ENCODE measurements at regions not wholly inside any gene's neighbourhood (a gene's known extent, or its start where the extent isn't known, plus 50 kb on each side); places are given as distances from the start of the nearest gene placed in this dataset.
A peak's percentile ranks its signal among the peaks of the same experiment; 100 is the strongest.

DNA sequence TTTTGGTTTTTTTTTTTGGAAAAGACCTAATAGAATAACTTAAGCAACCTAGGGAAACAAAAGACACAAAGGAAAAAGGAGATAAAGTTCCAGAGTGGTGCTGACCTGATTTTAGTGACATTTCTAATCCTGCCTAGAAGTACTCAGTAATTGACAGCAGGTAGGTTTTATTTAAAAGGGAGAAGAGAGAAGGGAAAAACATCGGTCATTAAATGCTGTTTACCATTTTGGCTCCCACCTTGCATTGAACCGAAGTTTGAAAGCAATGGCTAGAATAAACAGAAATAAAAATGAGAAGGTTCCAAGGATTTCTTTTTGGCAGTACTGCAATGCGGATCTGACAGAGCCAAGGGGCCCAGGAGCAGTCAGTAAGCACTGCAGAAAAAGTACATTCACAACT, 115.8 kb upstream of the MAOA start:
- no peak overlapping the region for H3K4me3 ChIP-seq (ENCODE audit: low read depth, low read length)
- no peak for DNase-seq (ENCODE audit: low read depth)
- TF ChIP-seq, protein P1, sequence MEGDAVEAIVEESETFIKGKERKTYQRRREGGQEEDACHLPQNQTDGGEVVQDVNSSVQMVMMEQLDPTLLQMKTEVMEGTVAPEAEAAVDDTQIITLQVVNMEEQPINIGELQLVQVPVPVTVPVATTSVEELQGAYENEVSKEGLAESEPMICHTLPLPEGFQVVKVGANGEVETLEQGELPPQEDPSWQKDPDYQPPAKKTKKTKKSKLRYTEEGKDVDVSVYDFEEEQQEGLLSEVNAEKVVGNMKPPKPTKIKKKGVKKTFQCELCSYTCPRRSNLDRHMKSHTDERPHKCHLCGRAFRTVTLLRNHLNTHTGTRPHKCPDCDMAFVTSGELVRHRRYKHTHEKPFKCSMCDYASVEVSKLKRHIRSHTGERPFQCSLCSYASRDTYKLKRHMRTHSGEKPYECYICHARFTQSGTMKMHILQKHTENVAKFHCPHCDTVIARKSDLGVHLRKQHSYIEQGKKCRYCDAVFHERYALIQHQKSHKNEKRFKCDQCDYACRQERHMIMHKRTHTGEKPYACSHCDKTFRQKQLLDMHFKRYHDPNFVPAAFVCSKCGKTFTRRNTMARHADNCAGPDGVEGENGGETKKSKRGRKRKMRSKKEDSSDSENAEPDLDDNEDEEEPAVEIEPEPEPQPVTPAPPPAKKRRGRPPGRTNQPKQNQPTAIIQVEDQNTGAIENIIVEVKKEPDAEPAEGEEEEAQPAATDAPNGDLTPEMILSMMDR (IDR thresholded peaks at IDR 0.05; ENCODE audit: control insufficient read depth, extremely low read depth, insufficient read depth), result no peak

DNA sequence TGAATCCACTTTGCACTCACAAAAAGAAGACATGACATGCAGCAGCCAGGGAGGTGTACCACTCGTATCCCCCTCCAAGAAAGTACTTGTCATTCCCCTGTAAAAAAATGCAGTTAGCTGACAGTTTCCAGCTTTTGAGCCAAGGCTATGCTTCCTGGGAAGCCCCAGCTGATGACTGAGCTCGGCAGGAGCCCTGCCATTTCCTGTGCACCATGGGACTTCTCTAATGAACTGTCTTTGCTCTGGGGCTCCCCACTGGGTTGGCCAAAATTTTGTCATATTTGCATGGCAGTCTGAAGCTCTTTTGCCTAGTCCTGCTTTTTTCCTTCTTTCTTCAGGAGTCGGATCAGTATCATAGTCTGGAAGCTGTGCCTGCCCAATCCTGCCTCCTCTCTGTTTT, 104.5 kb upstream of the MAOA start:
- TF ChIP-seq, protein P1 (IDR thresholded peaks at IDR 0.05; ENCODE audit: control insufficient read depth, extremely low read depth, insufficient read depth), result no peak
- DNase-seq (ENCODE audit: low read depth), result no peak
- no peak overlapping the region for H3K4me3 ChIP-seq (ENCODE audit: low read depth, low read length)

- H3K4me3 ChIP-seq (ENCODE audit: low read depth, low read length), result no peak overlapping the region
- TF ChIP-seq, protein P1 (IDR thresholded peaks at IDR 0.05; ENCODE audit: control insufficient read depth, extremely low read depth, insufficient read depth), result no peak
- DNase-seq (ENCODE audit: low read depth), result no peak
These were observed 103.9 kb upstream of the MAOA start for GRCh38 chrX:43552156-43552555.

DNA sequence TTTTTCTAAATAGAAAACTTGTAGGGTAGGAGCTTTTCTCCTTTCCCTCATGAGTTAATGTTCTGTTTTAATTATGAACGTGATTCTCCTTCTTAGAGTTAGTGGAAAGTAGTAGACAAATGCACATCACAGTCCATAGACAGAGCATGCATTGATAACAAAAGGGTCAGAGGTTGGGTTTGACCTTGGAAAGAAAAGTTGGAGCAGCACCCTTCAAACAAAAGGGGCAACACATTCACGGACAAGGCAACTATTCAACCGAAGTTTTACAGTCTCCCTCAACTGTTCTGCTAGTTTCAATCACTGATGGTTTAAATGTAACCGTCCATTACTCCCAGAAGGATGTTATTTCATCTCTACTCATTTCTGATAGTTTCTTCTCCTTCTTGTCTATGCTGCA, 103.4 kb upstream of the MAOA start:
- H3K4me3 ChIP-seq (ENCODE audit: low read depth, low read length), result no peak overlapping the region
- DNase-seq (ENCODE audit: low read depth), result no peak

DNA sequence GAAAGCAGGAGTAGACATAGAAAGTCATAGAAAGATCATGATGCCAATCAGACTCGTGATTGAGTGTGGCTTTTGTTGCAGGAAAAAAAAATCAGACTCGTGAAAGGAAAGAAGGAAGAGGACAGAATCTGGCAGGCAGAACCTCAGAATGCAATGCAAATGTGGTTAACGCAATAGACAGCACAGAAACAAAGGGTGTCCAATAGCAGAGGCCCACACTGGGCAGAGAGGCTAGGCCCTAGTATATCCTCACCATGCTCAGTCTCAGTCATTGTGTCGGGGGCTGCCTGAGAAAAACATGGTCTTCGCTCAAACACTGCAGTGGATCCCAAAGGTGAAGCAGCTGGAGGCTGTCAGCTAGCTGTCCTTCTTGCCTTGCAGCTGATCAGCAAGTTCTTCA, 102.8 kb upstream of the MAOA start:
- DNase-seq (ENCODE audit: low read depth), result no peak
- H3K4me3 ChIP-seq (ENCODE audit: low read depth, low read length), result no peak overlapping the region
- TF ChIP-seq, protein P1 (IDR thresholded peaks at IDR 0.05; ENCODE audit: control insufficient read depth, extremely low read depth, insufficient read depth), result no peak

More for the DNA sequence above, 103.4 kb upstream of the MAOA start:
- TF ChIP-seq, protein P1 (IDR thresholded peaks at IDR 0.05; ENCODE audit: control insufficient read depth, extremely low read depth, insufficient read depth), result no peak

DNA sequence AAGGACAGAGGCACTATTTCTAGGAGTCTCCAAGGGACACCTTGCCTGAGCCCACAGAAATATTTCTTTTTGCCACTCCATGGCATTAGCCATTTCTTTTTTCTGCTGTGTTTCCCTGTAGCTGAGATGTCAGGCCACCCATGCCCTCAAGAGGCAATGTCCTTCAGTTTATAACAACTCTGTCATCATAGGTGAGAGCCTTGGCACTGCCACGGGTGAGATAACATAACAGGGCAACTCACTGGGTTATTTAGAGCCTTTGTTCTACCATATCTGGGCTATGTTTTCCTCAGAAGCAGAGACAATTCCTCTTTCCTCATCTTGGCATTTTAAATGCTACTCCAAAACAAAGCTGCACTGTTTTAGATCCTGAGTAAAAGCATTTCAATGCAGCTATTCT, 99.9 kb upstream of the MAOA start:
- DNase-seq (ENCODE audit: low read depth), result no peak
- TF ChIP-seq, protein P1 (IDR thresholded peaks at IDR 0.05; ENCODE audit: control insufficient read depth, extremely low read depth, insufficient read depth), result no peak
- H3K4me3 ChIP-seq (ENCODE audit: low read depth, low read length), result no peak overlapping the region

GRCh38 chrX:43557792-43558191, 98.3 kb upstream of the MAOA start:
- TF ChIP-seq, protein P1 (IDR thresholded peaks at IDR 0.05; ENCODE audit: control insufficient read depth, extremely low read depth, insufficient read depth), result peak; percentile 52
- DNase-seq (ENCODE audit: low read depth), result peak; percentile 66
- H3K4me3 ChIP-seq (ENCODE audit: low read depth, low read length), result no peak overlapping the region
